ENCODE measurements at regions not wholly inside any gene's neighbourhood (a gene's known extent, or its start where the extent isn't known, plus 50 kb on each side); places are given as distances from the start of the nearest gene placed in this dataset.

DNA sequence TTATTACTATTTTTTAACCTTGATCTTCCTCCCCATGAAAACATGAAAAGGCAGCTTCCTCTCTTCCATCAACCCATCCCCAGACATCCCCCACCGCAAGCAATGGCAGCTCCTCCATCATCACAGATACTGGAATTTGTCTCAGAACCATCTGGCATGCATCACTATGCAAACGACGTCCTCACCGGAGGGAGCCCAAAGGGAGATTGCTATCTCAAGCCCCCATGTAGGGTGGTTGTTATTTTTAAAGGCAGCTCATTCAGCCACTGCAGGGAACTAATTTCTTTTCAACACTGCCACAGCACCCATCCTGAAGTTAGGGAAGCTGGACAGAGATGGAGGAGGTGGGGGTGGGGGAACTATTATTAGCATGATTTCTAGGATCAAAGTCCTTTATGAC, 222.5 kb downstream of the FOXL1 start:
- DNase-seq (ENCODE audit: low read depth in 2 of 2) = no peak

DNA sequence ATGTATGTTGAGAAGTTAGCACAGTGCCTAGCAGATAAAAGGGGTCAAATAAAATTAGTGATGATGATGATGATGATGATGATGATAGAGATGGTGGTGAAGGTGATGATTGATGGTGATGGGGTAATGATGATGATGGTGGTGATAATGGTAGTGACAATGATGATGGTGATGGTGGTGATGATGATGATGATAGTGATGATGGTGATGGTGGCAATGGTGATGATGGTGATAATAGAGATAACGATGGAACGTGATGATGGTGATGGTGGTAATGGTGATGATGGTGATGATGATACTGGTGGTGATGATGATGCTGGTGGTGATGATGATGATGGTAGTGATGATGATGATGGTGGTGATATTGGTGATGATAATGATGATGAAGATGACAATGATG, 223.7 kb downstream of the FOXL1 start:
- DNase-seq (ENCODE audit: low read depth in 2 of 2) = no peak

DNA sequence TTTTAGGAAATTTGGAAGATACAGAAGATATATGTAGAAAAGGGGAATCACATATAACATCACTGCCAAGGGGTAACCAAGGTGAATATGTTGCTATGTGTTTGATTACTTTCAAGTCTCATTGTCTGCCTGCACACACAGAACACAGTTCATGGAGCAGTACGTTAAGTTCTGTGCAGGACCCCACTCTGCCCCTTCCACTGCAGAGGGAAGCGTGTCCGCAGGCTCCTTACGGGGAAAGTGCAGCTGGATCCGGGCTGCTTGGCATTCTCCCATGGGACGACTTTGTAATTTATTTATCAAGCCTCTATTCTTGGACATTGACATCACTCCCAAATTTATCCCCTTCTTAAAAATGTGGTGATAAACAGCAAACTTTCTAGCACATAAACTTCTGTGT, 226.8 kb downstream of the FOXL1 start:
- DNase-seq (ENCODE audit: low read depth in 2 of 2) = no peak

DNA sequence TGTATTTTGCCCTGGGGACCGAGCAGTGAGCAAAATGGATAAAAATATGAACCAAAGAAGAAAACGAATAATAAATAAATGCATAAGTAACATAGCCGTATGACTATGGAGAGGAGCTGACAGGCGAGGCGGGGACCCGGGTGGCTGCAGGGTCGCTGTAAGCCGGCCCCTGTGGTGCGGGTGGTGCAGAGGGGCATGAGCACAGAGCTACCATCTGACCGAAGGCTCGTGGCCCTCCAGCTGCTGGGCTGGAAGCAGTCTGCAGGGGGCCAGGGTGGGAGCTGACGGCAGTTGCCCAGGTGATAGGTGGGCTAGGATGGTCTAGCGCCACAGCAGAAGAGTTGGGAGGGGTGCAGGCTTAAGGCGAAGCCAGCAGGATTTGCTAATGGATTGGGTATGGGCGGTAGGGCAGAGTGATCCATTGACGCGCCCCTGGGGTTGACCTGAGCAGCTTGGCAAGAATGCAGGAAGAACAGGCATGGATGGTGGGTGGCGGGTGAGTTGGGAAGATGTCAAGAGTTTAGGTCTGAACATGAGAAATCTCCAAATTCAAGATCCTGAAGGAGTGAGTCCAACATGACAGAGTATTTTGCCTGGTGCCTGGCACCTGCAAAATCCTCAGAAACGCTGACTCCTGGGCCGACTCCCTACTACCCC, 228.0 kb downstream of the FOXL1 start:
- DNase-seq (ENCODE audit: low read depth in 2 of 2) = no peak

DNA sequence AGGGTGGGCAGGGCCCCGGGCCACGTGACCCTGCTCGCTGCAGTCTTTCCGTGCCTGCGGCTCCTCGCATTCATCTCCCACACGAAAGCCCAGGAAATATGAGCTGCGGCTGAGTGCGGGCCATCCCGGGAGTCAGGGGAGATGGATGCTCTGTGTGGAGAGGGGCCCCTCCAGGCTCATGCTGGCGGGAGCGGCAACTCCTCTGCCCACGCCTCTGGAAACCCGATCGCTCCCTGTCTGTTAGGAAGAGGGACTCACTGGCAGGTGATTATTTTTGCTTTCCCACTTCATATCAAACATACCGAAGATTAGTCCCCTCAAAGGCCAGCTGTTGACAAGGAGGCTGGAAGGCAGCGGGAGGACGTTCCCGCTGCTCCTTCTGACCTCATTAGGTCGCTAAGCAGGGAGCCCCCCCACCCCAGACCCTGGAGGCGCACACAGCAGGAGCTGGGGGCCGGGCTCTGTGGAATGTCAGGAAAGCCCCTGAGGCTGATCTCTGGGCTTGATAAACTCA, 228.5 kb downstream of the FOXL1 start:
- DNase-seq (ENCODE audit: low read depth in 2 of 2) = no peak

DNA sequence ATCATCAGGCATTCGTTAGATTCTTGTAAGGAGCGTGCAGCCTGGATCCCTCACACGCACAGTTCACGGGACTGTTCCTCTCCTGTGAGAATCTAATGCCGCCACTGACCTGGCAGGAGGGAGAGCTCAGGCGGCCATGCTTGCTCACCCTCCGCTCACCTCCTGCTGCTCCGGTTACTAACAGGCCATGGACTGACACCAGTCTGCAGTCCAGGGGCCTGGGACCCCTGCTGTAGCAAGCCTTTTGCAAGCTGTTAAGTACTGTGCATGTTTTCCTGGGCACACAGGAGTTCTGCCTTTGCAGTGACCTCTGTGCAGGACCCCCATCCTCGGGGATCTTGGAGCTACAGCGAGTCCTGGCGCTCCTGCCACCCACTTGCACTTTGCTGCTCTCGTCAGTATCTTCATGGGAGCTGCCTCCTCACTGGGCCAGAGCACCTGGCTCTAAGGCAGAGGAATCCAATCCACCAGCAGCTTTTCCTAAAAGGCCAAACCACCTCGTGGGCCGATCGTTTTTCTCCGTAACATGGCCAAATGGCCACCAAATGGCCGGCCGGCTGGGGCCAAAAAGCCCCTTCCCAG, 230.6 kb downstream of the FOXL1 start:
- DNase-seq (ENCODE audit: low read depth in 2 of 2) = no peak

DNA sequence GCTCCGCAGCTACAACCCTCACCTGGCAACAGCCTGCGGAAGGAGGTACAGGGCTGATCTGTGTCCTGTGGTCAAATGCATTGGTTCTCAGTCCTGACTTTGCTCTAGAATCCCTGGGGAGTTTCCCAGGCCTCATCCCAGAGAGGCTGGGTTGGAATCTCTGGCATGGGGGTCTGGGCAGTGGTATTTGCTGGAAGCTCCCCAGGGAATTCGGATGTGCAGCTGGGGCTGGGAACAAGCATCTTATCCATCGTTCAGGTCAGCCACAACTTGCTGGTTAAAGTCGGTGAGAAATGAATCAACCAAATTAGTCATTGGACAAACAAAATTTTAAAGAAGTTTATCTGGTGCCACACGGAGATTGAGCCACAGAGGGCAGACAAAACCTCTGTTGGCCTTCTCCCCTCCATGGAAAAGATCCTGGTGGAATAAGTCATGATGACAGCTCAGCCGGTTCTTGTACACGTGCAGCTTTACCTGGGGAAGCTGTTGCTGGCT, 231.2 kb downstream of the FOXL1 start:
- no peak for DNase-seq (ENCODE audit: low read depth in 2 of 2)

DNA sequence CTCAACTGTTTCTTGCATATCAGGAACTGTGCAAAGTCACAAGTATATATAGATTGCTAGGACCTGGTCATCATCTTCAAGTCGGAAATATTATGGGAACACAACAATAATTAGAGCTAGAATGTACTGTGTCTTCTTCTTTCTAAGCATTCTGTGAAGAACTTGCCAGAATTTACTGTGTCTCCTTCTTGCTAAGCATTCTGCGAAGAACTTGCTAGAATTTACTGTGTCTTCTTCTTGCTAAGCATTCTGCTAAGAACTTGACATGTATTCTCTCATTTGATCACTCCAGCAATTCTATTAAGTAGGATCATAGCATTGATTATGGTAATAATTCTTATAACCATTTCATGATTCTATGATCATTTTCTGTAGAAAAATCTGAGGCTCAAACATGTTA, 231.7 kb downstream of the FOXL1 start:
- DNase-seq (ENCODE audit: low read depth in 2 of 2) = no peak

DNA sequence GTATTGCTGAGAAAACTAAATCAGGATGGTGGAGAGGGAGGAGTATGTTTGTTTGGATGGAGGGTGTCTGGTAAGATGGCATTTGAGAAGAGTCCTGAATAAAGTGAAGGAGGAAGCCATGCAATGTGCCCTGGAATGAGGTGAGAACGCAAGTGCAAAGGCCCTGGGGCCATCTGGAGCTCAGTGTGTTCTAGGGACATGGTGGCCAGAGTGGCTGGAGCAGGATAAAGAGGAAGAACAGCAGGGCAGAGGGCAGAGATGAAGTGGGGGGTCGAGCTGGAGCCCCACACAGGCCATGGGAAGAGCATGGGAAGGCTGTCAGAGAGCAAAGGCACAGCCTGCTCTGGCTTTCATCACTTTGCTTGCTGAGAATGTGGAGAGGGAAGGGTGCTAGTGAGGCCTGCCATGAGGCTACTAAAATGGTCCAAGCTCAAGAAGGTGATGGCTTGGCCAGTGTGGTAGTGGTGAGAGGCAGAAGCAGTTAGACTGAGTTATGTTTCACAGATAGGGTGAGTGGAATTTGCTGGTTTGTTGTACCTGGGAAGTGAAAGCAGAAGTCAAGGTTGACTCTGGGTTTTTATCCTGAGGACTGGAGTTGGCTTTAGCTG, 234.1 kb downstream of the FOXL1 start:
- DNase-seq (ENCODE audit: low read depth in 2 of 2) = no peak

DNA sequence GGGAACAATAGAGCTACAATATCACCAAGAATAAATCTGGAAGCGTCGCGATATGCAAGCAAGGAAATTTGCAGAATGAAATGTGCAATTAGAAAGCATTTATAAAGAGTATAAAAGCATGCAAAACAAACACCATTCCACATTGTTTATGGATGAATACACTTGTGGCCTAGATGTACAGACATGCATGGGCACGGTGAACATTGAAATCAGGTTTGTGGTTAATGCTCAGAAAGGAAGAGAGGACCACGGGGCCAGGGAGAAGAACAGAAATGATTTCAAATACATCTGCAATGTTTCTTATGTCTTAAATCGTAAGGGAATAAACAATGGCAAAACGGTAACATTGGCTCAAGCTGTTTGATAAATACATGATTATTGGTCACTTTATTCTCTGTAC, 235.9 kb downstream of the FOXL1 start:
- DNase-seq (ENCODE audit: low read depth in 2 of 2) = no peak

DNA sequence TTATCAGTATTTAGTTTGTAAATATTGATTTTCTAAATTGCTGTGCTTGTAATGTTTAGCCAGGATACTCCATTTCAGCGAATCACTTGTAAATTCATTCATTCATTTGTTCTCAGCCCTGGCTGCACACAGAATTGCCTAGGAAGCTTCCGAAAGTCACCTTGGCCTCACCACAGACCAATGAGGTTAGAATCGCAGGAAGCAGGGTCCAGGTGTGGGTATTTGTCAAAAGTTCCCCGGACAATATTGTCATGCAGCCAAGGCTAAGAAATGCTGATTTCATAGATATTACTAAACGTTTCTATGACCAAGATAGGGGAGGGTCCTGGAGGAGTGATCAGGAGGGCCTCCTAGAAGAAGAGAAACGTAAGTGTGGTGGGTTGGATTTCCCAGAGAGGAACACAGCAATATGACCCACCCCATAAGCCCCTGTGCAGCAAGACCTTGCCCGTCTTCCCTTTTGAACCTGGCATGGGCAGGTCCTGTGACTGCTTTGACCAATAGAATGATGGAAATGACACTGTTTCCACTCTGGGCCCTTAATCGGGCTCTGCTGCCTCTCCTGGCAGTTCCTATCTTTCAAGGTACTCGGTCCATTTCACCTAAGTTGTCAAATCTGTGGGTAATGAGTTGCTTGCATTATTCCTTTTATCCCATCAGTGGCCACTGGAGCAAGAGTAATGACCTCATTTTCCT, 238.7 kb downstream of the FOXL1 start:
- DNase-seq (ENCODE audit: low read depth in 2 of 2) = no peak

DNA sequence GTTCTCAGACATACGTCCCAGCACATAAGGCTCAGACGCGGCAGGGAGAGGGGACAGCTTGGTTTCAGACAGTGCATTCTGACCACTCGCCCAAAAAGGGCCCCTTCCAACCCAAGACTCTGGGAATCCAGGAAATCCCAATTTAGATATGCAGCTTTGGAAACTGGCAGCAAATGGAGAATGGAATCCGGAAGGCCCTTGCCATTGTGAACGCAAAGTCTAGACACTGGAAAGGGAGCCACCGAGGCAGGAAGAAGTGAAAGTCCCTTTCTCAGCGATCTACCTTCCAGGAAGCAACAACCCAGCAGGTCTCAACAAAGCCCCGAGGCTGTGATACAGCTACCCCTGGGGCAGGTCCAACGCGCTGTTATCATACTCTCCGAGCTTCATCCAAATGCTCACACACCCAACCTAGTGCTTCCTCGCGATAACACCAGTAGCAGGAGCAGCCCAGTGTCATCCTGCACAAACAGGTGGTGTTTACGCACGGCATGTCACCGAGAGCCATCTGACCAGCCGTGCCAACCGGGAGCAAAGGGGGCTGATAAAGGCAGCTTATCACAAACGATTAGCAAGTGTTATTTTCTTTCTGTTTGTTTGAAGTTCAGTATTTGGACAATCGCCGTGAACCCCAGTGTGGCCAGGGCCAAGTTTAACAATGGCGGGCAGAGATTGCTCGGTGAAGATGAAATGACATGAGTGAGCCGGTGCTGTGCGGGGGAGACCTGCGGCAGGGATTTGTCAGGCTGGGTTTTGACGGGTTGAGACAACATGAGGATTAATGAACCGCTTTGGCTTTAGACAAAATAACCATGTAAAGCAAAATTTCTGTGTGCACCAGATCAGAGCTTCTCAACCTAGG, 240.6 kb downstream of the FOXL1 start:
- DNase-seq (ENCODE audit: low read depth in 2 of 2) = no peak

DNA sequence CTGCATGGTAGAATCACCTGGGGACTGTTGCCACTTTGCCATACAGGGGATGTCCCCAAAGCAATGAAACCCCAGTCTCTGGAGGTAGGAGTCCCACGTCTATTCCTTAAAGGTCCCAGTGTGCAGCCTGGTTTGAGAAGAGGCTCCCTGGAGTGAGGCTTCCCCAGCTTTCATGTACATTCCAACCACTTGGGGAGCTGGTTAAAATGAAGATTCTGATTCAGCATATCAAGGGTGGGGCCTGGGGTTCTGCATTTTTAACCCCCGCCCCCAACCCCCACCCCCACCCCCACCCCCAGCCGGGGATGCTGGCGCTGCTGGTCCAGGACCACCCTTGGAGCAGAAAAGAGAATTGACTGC, 241.2 kb downstream of the FOXL1 start:
- no peak for DNase-seq (ENCODE audit: low read depth in 2 of 2)

DNA sequence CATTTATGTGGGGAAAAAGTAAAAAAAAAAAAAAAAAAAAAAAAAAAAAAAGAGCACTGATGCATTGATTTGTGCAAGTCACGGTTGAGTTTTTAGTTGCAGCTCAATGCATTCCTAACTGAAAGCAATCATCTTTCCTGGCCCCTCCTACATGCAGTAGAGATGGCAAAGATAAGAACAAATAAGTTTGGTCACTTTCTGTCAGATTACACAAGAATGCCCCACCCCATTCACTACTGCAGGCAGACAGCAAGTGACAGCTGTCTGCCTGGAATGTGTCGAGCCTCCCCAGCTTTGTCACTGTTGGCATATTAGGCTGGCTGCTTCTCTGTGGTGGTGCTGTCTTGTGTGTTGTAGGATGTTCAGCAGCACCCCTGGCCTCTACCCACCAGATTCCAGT, 243.5 kb downstream of the FOXL1 start:
- DNase-seq (ENCODE audit: low read depth in 2 of 2) = no peak

DNA sequence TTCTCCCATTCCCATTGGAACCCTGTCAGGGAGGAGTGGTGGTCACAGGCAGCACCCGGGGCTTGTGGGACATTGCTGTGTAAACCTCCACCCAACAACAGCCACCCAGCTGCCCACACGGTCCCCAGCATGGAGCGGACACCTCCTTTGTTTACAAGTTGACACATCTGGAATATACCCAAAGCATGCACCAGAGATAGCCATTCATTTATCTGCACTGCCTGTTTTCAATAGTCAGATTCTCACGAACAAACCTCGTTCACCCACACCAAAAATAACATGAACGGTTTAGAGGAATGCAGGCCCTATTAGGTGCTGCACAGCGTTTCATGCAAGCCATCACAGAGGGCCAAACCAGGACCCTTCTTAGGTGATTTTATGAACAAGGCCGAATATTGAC, 244.8 kb downstream of the FOXL1 start:
- DNase-seq (ENCODE audit: low read depth in 2 of 2) = no peak

DNA sequence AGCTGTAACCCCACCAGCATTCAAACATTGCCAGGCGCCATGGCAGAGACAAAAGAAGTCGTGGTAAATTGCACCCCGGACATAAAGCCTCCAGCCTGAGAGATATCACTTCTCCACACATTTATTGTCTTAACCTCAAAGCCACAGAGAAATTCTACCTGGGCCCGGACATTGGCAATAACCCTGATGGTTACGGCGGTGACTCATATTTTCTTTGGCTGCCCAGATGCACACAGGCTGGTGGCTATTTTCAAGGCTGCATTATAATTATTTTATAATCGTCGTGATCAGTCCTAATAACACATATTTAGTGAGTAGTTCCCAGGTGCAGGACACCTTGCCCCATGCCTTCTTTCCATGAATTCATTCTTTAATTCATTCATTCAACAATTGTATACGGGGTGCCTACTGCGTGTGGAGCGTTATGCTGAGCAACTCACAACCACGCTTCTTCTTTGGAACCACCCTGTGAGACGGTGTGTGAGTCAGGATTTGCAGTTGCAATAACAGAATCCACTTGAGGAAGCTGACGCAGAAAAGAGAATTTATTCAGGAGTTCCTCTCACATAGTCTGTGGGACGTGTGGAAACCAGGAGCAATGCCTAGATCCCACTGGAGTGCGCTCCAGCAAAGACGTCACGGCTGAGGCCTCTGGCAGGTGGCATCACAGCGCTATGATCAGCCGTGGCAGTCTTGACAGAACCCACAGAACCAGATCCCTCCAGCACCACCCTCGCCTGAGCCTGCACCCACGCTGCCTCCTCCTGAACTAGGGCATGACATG, 245.7 kb downstream of the FOXL1 start:
- DNase-seq (ENCODE audit: low read depth in 2 of 2) = no peak

DNA sequence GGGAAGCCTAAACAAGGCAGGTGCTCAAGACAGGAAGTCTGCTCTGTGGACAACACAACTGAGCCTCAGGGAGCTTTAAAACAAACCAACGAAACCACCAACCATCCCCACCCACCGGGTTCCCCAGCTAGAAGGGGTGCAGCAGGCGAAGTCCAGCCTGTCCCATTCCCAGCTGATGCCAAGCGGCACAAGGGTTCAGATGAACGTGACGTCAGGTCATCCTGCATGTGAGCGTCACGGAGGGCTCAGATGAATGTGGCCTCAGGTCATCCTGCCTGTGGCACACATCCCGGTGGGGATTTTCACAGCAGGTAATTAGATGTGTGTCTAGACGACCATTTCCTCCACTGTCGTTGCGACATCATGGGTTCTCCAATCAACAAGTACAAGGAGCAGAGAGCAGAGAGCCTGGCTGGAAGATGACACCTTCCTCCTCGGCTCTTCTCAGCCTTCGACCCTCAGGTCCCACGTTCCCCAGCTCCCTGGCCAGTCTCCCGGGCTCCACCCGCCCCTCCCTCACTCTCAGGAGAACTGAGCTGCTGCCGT, 246.5 kb downstream of the FOXL1 start:
- no peak for DNase-seq (ENCODE audit: low read depth in 2 of 2)

DNA sequence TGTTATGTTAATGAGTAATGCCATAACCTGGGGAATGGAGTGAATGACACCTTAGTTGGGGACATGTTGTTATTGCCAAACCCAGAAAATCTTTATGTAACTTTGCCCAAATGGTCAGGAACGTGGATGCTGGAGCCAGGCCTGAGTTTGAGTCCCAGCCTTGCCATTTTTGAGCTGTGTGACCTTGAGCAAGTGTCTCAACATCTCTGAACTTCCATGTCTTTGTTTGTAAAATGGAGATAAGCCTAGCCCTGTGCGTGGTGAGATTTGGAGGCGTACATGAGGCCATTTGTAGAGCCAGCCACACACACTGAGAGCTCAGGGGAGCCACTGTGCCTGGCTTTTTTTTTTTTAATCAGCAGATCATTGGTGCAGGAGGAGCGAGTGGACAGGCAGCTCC, 247.3 kb downstream of the FOXL1 start:
- no peak for DNase-seq (ENCODE audit: low read depth in 2 of 2)

DNA sequence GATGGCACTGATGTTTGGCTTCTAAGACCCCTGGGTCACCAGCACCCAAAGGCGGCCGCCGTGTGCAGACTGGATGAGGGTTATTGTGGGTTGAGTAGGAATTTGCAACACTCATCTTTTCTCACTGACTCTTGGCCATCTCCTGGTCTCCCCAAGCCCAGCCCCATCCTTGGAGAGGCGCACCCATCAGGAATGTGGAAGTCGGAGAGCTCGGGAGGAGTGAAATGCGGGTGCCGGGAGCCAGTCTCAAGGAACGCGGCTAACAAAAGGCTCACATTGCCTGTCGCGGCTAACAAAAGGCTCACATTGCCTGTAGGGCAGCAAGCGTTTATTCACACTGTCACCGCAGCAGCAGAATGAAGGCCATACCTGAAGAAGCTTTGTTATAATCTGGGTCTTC, 248.6 kb downstream of the FOXL1 start:
- no peak for DNase-seq (ENCODE audit: low read depth in 2 of 2)

DNA sequence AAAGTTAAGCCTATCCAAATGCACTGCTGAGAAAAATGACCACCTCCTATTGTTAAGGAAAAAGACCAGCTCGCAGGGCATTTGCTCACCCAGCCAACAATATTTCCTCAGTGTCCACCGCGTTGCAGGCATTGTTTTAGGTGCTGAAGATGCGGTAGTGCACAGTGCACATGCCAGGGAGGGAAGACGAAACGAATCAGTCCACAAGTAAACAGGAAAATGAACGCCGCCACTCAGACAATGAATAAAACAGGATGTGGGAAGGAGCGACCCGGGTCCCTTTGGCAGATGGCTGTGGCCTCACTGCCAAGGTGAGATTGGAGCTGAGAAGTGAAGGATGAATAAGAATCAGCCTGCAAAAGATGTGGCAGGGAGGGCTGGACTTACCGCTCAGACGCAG, 249.2 kb downstream of the FOXL1 start:
- DNase-seq (ENCODE audit: low read depth in 2 of 2) = no peak

DNA sequence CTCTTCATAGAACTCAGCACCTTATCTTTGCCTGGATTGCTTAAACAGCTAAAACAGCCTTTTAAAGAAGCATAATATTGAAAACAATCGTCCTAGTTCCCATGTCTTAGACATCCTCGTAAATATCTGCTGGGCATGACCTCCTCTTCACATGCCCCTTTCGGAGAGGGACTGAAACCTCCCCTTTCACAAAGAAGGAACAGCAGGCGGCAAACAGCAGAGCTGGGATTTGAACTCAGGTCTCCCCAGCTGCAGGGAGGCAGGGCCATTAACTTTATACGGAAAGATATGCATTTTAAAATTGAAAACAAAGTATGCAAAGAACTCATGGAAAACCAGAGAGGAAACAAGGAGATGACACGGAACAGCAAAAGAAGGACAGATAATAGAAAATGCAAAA, 249.9 kb downstream of the FOXL1 start:
- no peak for DNase-seq (ENCODE audit: low read depth in 2 of 2)

Data from stimulated activated CD8-positive, alpha-beta memory T cell treated with anti-CD3 and anti-CD28 coated beads, Interleukin-15, amount 100 ng/mL, for 48 hours (primary cell).